Right atrium auricular region (tissue), 2 donors: ENCODE measurements at regions not wholly inside any gene's neighbourhood (a gene's known extent, or its start where the extent isn't known, plus 50 kb on each side); places are given as distances from the start of the nearest gene placed in this dataset.

ENCODE experiments used
- DNase-seq: peaks from one replicate; pipeline ENCODE4 v3.0.0-alpha.2; 2019; ENCODE audit warnings: low spot score
- H3K27ac ChIP-seq, 2 donors: fragments of 200-600 bp; sonication (generic); 1 replicate in 1 of 2; 2 replicates in 1 of 2; pipeline ENCODE4 v1.5.1; 2016 to 2019
- H3K27me3 ChIP-seq, 2 donors: fragments of 200-600 bp; sonication (generic); one replicate each; pipeline versions ENCODE4 v1.5.1 to v1.6.0; 2017 to 2019
- H3K36me3 ChIP-seq: fragments of 200-600 bp; sonication (generic); one replicate; pipeline ENCODE4 v1.5.1; 2016
- H3K4me1 ChIP-seq, 2 donors: fragments of 200-600 bp; sonication (generic); one replicate each; pipeline versions ENCODE4 v1.5.1 to v1.6.0; 2017 to 2019
- H3K4me3 ChIP-seq, 2 donors: fragments of 200-600 bp; sonication (generic); 1 replicate in 1 of 2; 2 replicates in 1 of 2; pipeline ENCODE4 v1.5.1; 2017 to 2019; ENCODE audit warnings: mild to moderate bottlenecking in 1 of 2, moderate library complexity in 1 of 2
- H3K9me3 ChIP-seq, 2 donors: fragments of 200-600 bp; sonication (generic); one replicate each; pipeline ENCODE4 v1.5.1; 2019
- TF ChIP-seq, protein P1 (sequence below), 2 donors: fragments of 200-600 bp; sonication (generic); IDR thresholded peaks; one replicate each; pipeline ENCODE4 v1.5.1; 2019; ENCODE audit warnings: antibody characterized with exemption in 2 of 2

DNA sequence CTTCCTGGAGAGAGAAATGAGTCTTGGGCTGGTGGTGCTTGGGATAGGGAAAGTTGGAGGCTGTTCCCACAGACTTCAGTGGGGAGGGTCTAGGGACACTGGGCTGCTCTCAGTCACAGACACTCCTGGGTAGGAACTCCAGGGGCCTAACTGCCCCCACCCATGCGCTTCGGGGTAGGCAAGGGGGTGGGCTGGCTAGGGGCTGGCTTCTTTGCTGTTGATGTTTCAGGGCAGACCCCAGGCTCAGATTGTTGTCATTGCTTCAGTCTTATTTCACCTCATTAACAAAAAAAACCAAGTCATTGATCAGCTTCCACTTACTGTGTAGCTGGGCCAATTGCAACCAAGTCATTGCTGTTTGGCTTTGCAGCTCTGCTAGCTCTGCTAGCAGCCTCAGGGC is 160.1 kb upstream of the CSF3R start:
- no peaks in the 10 kb centered on the region for H3K4me1 ChIP-seq
- no peaks in the 10 kb centered on the region for H3K9me3 ChIP-seq
- H3K36me3 ChIP-seq: no peaks in the 10 kb centered on the region
- no peak overlapping the region for H3K4me3 ChIP-seq
- DNase-seq: no peak
- no peaks in the 10 kb centered on the region for H3K27me3 ChIP-seq
- no peak overlapping the region for H3K27ac ChIP-seq
- TF ChIP-seq, protein P1, sequence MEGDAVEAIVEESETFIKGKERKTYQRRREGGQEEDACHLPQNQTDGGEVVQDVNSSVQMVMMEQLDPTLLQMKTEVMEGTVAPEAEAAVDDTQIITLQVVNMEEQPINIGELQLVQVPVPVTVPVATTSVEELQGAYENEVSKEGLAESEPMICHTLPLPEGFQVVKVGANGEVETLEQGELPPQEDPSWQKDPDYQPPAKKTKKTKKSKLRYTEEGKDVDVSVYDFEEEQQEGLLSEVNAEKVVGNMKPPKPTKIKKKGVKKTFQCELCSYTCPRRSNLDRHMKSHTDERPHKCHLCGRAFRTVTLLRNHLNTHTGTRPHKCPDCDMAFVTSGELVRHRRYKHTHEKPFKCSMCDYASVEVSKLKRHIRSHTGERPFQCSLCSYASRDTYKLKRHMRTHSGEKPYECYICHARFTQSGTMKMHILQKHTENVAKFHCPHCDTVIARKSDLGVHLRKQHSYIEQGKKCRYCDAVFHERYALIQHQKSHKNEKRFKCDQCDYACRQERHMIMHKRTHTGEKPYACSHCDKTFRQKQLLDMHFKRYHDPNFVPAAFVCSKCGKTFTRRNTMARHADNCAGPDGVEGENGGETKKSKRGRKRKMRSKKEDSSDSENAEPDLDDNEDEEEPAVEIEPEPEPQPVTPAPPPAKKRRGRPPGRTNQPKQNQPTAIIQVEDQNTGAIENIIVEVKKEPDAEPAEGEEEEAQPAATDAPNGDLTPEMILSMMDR (IDR thresholded peaks at IDR 0.05): no peak

DNA sequence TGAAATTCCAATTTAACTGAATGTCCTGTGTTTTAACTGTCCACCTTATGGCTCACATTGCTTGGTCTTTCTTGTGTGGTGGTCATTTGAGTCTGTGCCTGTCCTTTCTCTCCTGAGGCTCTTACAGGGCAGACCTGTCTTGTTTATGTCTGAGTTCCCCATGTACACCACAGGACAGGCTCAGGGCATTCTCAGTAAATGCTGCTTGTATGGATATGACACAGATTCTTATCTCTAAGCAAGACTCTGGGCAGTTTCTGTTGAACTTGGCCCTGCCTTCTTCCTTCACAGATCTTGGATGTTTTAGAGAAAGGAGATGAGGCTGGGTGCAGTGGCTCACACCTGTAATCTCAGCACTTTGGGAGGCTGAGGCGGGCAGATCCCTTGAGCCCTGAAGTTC is 159.1 kb upstream of the CSF3R start:
- H3K27me3 ChIP-seq: no peaks in the 10 kb centered on the region

DNA sequence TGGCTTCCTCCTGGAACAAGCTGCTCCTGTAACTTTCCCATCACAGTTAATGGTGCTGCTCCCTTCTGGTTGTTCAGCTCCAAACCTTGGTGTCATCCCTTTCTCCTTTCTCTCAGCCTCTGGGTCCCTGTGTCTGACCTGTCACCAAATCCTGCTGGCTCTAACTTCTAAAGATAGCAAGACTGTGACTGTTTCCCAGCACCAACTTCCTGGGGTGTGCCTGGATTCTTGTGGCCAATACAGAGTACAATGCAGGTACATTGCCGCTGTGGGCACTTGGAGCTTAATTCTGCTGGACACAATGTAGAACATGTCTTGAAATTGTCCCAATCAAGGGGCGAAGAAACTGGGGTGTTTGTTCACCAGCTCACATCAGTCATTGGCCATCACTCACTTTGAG is 156.7 kb upstream of the CSF3R start:
- no peak overlapping the region for H3K4me3 ChIP-seq
- no peaks in the 10 kb centered on the region for H3K9me3 ChIP-seq
- no peaks in the 10 kb centered on the region for H3K27me3 ChIP-seq
- H3K4me1 ChIP-seq: no peaks in the 10 kb centered on the region
- no peak overlapping the region for H3K27ac ChIP-seq
- H3K36me3 ChIP-seq: no peaks in the 10 kb centered on the region
- TF ChIP-seq, protein P1 (IDR thresholded peaks at IDR 0.05): no peak
- DNase-seq: no peak

More for the DNA sequence above, 159.1 kb upstream of the CSF3R start:
- no peaks in the 10 kb centered on the region for H3K9me3 ChIP-seq
- DNase-seq: no peak
- no peaks in the 10 kb centered on the region for H3K36me3 ChIP-seq
- TF ChIP-seq, protein P1 (IDR thresholded peaks at IDR 0.05): no peak
- H3K4me1 ChIP-seq: no peaks in the 10 kb centered on the region
- no peak overlapping the region for H3K27ac ChIP-seq
- H3K4me3 ChIP-seq: no peak overlapping the region

DNA sequence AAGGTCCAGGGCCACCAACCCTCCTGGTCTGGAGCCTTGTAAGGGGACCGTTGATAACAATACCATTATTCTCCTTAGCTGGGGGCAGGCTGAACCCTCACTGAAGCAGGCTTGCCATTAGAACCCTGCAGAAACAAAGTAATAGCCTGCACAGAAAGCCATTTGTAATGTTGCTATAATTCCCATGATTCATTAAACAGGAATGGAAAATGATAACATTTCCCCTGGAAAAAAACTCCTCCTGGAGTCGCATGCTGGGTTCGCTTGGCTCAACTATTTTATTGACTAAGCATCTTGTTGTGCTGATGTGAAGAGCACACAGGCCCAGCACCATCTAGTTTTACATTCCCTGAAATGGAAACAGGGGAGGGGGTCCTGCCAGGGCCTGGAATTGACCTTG is 155.6 kb upstream of the CSF3R start:
- Histone ChIP-seq H3K27me3 (no peaks in the 10 kb centered on the region), H3K4me1 (no peaks in the 10 kb centered on the region), H3K9me3 (no peaks in the 10 kb centered on the region), H3K27ac (no peak overlapping the region), H3K4me3 (no peak overlapping the region), H3K36me3 (no peaks in the 10 kb centered on the region)
- DNase-seq: no peak
- TF ChIP-seq, protein P1 (IDR thresholded peaks at IDR 0.05): no peak

DNA sequence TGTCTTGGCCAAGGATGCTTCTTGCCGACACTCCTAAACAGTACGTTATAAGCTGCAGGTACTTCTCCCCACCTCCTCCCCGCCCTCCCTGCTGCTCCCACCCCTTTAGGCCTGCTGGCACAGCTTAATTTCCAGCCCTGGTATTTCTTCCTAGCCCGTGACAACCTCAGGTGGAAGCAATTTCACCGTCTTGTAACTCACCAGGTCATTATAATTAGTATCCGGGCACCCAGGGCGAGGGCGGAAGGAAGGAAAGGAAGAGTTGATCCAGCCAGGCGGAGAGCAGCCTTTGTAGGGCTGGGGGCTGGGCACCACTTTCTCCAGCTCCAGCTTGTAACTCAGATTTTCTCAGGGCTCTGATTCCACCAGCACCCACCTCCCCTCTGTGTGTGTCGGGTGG is 153.5 kb upstream of the CSF3R start:
- no peaks in the 10 kb centered on the region for H3K9me3 ChIP-seq
- H3K36me3 ChIP-seq: no peaks in the 10 kb centered on the region
- TF ChIP-seq, protein P1 (IDR thresholded peaks at IDR 0.05): no peak
- H3K27ac ChIP-seq: no peak overlapping the region
- H3K4me1 ChIP-seq: no peaks in the 10 kb centered on the region
- no peak for DNase-seq
- no peak overlapping the region for H3K4me3 ChIP-seq
- no peaks in the 10 kb centered on the region for H3K27me3 ChIP-seq

DNA sequence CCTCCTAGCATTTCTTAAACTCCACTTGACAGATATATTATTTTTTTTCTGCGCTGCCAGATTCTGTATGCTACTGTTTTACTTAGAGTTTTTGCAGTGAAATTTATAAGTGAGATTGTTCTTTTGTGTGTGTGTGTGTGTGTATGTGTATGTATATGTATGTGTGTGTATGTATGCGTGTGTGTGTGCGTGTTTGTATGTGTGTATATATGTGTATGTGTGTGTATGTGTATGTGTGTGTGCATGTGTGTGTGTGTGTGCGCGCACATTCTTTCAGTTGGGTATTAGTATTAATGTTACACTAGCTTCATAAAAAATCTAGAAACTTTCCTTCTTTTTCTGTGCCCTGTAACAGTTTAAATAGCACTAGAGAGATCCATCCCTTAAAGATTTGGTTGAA is 152.6 kb upstream of the CSF3R start:
- H3K27me3 ChIP-seq: no peaks in the 10 kb centered on the region
- TF ChIP-seq, protein P1 (IDR thresholded peaks at IDR 0.05): no peak
- H3K4me1 ChIP-seq: no peaks in the 10 kb centered on the region
- H3K36me3 ChIP-seq: no peaks in the 10 kb centered on the region
- no peaks in the 10 kb centered on the region for H3K9me3 ChIP-seq
- H3K4me3 ChIP-seq: no peak overlapping the region
- no peak overlapping the region for H3K27ac ChIP-seq
- DNase-seq: no peak
